Mesenchymal stem cell (in vitro differentiated cells and primary cell): ENCODE measurements at regions not wholly inside any gene's neighbourhood (a gene's known extent, or its start where the extent isn't known, plus 50 kb on each side); places are given as distances from the start of the nearest gene placed in this dataset.

Source experiments
- DNase-seq: peaks from one replicate; pipeline ENCODE4 v3.0.0-alpha.2; 2013
- H2AFZ ChIP-seq: one replicate; pipeline ENCODE4 v1.6.1; 2013; ENCODE audit warnings: low read depth, mild to moderate bottlenecking, control low read depth, inconsistent platforms, low read length, moderate library complexity
- H2AK5ac ChIP-seq: 2 replicates; pipeline ENCODE4 v1.6.1; 2013; ENCODE audit warnings: low read length, moderate library complexity, mild to moderate bottlenecking, inconsistent platforms; ENCODE audit not compliant: severe bottlenecking
- H2BK120ac ChIP-seq: one replicate; pipeline ENCODE4 v1.6.1; 2013; ENCODE audit warnings: low read depth, mild to moderate bottlenecking, inconsistent platforms, low read length, moderate library complexity
- H2BK12ac ChIP-seq, 2 experiments: one replicate each; pipeline ENCODE4 v1.6.1; 2013; ENCODE audit warnings: inconsistent platforms in 2 of 2, low read length in 2 of 2, mild to moderate bottlenecking in 2 of 2, moderate library complexity in 2 of 2, control low read depth in 1 of 2
- H2BK15ac ChIP-seq: one replicate; pipeline ENCODE4 v1.6.1; 2013; ENCODE audit warnings: mild to moderate bottlenecking, low read depth, inconsistent platforms; ENCODE audit not compliant: poor library complexity, severe bottlenecking
- H2BK5ac ChIP-seq: 2 replicates; pipeline ENCODE4 v1.6.1; 2013; ENCODE audit warnings: low read depth, mild to moderate bottlenecking, low read length, control low read depth, inconsistent platforms; ENCODE audit not compliant: poor library complexity, severe bottlenecking
- H3K14ac ChIP-seq, 2 experiments: one replicate each; pipeline ENCODE4 v1.6.1; 2013; ENCODE audit warnings: inconsistent platforms in 2 of 2, low read length in 2 of 2, control low read depth in 1 of 2, mild to moderate bottlenecking in 1 of 2, moderate library complexity in 1 of 2
- H3K18ac ChIP-seq, 2 experiments: one replicate each; pipeline ENCODE4 v1.6.1; 2013; ENCODE audit warnings: inconsistent platforms in 2 of 2, low read length in 2 of 2, control low read depth in 1 of 2, low read depth in 1 of 2, mild to moderate bottlenecking in 1 of 2
- H3K23ac ChIP-seq, 2 experiments: one replicate each; pipeline ENCODE4 v1.6.1; 2013; ENCODE audit warnings: inconsistent platforms in 2 of 2, low read length in 2 of 2, mild to moderate bottlenecking in 2 of 2, moderate library complexity in 2 of 2, control low read depth in 1 of 2
- H3K27ac ChIP-seq: 2 replicates; pipeline ENCODE4 v1.5.1; 2013; ENCODE audit warnings: mild to moderate bottlenecking, moderate library complexity, low read length, control low read depth, inconsistent platforms; ENCODE audit not compliant: poor library complexity, severe bottlenecking
- H3K27me3 ChIP-seq, 2 experiments: 2 replicates each; pipeline versions ENCODE4 v1.6.1 to v1.7.0; 2013; ENCODE audit warnings: low read length in 2 of 2, mild to moderate bottlenecking in 2 of 2, moderate library complexity in 2 of 2, control low read depth in 1 of 2, inconsistent platforms in 1 of 2; ENCODE audit not compliant: control insufficient read depth in 1 of 2, insufficient read depth in 1 of 2
- H3K36me3 ChIP-seq, 2 experiments: 2 replicates each; pipeline versions ENCODE4 v1.6.1 to v1.7.0; 2013; ENCODE audit warnings: low read length in 2 of 2, control low read depth in 1 of 2, inconsistent platforms in 1 of 2, low read depth in 1 of 2, mild to moderate bottlenecking in 1 of 2; ENCODE audit not compliant: insufficient read depth in 2 of 2, control insufficient read depth in 1 of 2
- H3K4ac ChIP-seq, 2 experiments: one replicate each; pipeline ENCODE4 v1.6.1; 2013; ENCODE audit warnings: inconsistent platforms in 2 of 2, low read length in 2 of 2, mild to moderate bottlenecking in 2 of 2, moderate library complexity in 2 of 2, control low read depth in 1 of 2, low read depth in 1 of 2
- H3K4me1 ChIP-seq: 2 replicates; pipeline ENCODE4 v1.6.1; 2013; ENCODE audit warnings: low read depth, low read length, control low read depth; ENCODE audit not compliant: control insufficient read depth, insufficient read depth
- H3K4me2 ChIP-seq: 2 replicates; pipeline ENCODE4 v1.6.1; 2013; ENCODE audit warnings: low read length, mild to moderate bottlenecking, inconsistent platforms; ENCODE audit not compliant: poor library complexity, severe bottlenecking
- H3K4me3 ChIP-seq, 2 experiments: 2 replicates each; pipeline versions ENCODE4 v1.5.1 to v1.7.0; 2013; ENCODE audit warnings: low read length in 2 of 2, mild to moderate bottlenecking in 2 of 2, control low read depth in 1 of 2, low read depth in 1 of 2; ENCODE audit not compliant: insufficient read depth in 1 of 2
- H3K79me1 ChIP-seq: replicated peaks from 2 replicates; pipeline ENCODE4 v1.6.1; 2013; ENCODE audit warnings: mild to moderate bottlenecking, control low read depth, low read length, inconsistent platforms; ENCODE audit not compliant: poor library complexity, severe bottlenecking
- H3K9ac ChIP-seq: 2 replicates; pipeline ENCODE4 v1.7.0; 2013; ENCODE audit warnings: mild to moderate bottlenecking, low read length, moderate library complexity
- H3K9me3 ChIP-seq: 2 replicates; pipeline ENCODE4 v1.7.0; 2013; ENCODE audit warnings: mild to moderate bottlenecking, low read length; ENCODE audit not compliant: control insufficient read depth
- H4K8ac ChIP-seq: one replicate; pipeline ENCODE4 v1.6.1; 2013; ENCODE audit warnings: inconsistent platforms, mild to moderate bottlenecking, low read length, moderate library complexity
- H4K91ac ChIP-seq: one replicate; pipeline ENCODE4 v1.6.1; 2013; ENCODE audit warnings: mild to moderate bottlenecking, low read length, inconsistent platforms
- WGBS: methylation state at CpG from one replicate; pipeline ENCODE4 v1.1.7; 2013; ENCODE audit warnings: mixed read lengths; 5-methylcytosine and 5-hydroxymethylcytosine counted together

DNA sequence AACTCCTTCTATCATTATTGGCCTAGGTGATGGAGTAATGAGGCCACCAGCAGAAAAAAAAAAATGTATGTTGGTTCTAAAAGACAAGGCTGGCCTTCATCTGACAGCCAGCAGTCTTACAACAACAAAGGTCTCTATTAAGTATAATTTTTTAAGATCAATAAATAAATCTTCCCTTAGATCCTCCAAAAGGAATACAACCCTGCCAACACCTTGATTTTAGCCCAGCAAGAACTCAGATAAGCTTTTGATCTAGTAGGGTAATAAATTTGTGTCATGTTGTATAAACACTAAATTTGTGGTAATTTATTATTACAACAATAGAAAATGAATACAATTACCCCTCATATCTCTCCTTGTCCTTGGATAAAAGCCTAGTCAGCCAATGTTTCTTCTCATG, 633.2 kb upstream of the FAM174A start:
- no peaks in the 10 kb centered on the region for H3K27me3 ChIP-seq
- no peak overlapping the region for H3K18ac ChIP-seq
- no peak overlapping the region for H2AFZ ChIP-seq
- no peak for DNase-seq
- no peak overlapping the region for H3K27ac ChIP-seq
- no peak overlapping the region for H2AK5ac ChIP-seq
- H2BK12ac ChIP-seq: no peak overlapping the region
- no peaks in the 10 kb centered on the region for H3K36me3 ChIP-seq
- no peaks in the 10 kb centered on the region for H3K79me1 ChIP-seq
- H3K4me3 ChIP-seq: no peak overlapping the region
- no peak overlapping the region for H3K4ac ChIP-seq
- H3K9me3 ChIP-seq: no peaks in the 10 kb centered on the region
- H2BK15ac ChIP-seq: no peak overlapping the region
- no peaks in the 10 kb centered on the region for H3K4me1 ChIP-seq
- H3K4me2 ChIP-seq: no peak overlapping the region
- no peak overlapping the region for H3K14ac ChIP-seq
- no peak overlapping the region for H3K9ac ChIP-seq
- no peak overlapping the region for H2BK5ac ChIP-seq
- H2BK120ac ChIP-seq: no peak overlapping the region
- H4K91ac ChIP-seq: no peak overlapping the region
- H3K23ac ChIP-seq: no peak overlapping the region
- H4K8ac ChIP-seq: no peak overlapping the region

DNA sequence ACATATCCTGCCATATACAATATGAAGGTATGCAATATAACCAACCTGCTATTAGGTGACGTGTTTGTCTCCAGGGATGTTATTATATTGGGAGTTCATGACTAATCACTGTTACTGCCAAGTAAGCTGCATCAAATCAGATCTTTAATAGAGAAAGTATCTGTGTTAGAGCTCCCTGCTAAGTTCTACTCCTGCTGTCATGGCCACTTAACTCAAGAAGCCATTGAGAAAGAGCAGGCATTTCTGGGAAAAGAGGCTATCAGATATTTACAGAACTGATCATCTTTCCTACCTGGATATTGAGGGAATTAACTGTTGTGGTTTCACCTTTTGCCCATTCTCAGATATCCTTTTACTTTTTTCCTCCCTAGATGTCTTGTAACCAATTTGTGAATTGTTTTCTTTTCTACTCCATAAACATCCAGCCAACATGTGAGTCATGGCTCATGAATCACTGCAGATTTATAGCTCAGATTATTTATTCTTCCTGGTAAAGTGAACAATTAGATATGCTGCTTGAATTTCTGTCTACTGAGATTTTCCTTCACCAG, 634.8 kb upstream of the FAM174A start:
- H3K79me1 ChIP-seq: no peaks in the 10 kb centered on the region
- no CpG with 5 or more reads among the region's 1 CpG for WGBS
- H3K18ac ChIP-seq: no peak overlapping the region

DNA sequence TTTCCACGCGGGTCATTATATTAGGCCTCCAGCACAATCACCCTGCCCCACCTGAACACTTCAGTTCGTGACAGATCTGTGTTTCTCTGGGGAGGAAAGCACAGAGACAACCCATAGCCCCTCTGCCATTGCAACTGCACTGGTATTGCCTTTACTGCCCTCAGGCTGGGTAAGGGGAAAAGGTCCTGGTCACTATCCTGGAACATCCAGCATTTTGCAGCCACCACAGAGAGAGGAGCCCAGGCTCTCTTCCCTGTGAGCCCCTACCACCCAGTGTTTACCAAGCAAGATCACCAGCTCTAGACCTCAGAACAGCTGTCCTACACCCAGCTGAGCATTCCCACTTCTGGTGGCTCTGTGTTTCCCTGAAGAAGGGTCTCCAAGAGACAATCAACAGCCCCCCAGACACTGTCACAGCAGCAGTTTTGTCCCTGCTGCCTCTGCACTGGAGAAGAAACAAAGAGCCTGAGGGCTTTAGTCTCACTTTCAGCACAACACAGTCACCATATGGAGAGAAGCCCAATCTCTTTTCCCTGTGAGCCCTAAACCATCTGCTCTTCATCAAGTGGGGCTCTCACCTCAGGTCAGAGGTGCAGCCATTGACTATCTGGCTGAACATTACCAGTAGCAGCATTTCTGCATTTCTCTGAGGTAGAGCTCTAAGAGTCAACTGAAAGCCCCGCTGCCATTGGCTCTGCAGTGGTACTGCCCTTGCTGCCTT, 655.2 kb upstream of the FAM174A start:
- Histone ChIP-seq H3K27ac (no peak overlapping the region), H3K23ac (no peak overlapping the region), H3K79me1 (no peaks in the 10 kb centered on the region), H2BK5ac (no peak overlapping the region), H3K4me2 (no peak overlapping the region), H4K8ac (no peak overlapping the region), H3K36me3 (no peaks in the 10 kb centered on the region), H4K91ac (no peak overlapping the region), H3K18ac (no peak overlapping the region), H2BK12ac (no peak overlapping the region), H2BK120ac (no peak overlapping the region), H3K4me3 (no peak overlapping the region), H2AFZ (no peak overlapping the region), H3K4ac (no peak overlapping the region), H2BK15ac (no peak overlapping the region), H3K9ac (no peak overlapping the region), H2AK5ac (no peak overlapping the region), H3K4me1 (no peaks in the 10 kb centered on the region), H3K14ac (no peak overlapping the region), H3K9me3 (no peaks in the 10 kb centered on the region), H3K27me3 (no peaks in the 10 kb centered on the region)
- WGBS: 79% methylated on average over 4 of the region's 4 CpGs
- DNase-seq: no peak

More for the DNA sequence above, 634.8 kb upstream of the FAM174A start:
- Histone ChIP-seq H2AK5ac (no peak overlapping the region), H3K36me3 (no peaks in the 10 kb centered on the region), H3K4ac (no peak overlapping the region), H3K27ac (no peak overlapping the region), H3K14ac (no peak overlapping the region), H4K91ac (no peak overlapping the region), H3K4me1 (no peaks in the 10 kb centered on the region), H3K9me3 (no peaks in the 10 kb centered on the region), H2BK15ac (no peak overlapping the region), H2BK5ac (no peak overlapping the region), H3K23ac (no peak overlapping the region), H2AFZ (no peak overlapping the region), H3K9ac (no peak overlapping the region), H4K8ac (no peak overlapping the region), H3K4me2 (no peak overlapping the region), H2BK120ac (no peak overlapping the region), H3K27me3 (no peaks in the 10 kb centered on the region), H3K4me3 (no peak overlapping the region), H2BK12ac (no peak overlapping the region)
- peak; percentile 41 for DNase-seq

DNA sequence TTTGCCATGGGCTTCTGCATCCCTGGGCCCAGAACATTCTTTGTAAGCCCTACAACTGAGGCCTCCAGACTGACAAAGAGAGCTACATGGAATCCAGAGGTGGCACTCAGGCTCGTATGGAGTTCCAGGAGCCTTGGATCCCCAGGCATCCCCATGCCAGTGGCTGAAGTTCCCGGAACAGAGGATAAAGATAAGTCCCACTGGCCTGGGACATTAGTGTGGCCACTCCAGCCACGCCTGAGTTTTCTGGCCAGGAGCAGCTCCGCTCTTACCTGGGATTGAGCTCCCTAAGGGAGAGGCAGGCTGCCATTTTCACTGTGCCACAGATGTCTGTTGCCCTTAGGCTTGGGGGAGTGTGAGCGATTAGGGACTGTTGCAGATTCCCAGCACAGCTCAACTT, 656.3 kb upstream of the FAM174A start:
- Histone ChIP-seq H3K4me3 (no peak overlapping the region), H3K4me1 (no peaks in the 10 kb centered on the region), H3K36me3 (no peaks in the 10 kb centered on the region), H2BK15ac (no peak overlapping the region), H2AK5ac (no peak overlapping the region), H3K27me3 (no peaks in the 10 kb centered on the region), H3K4ac (no peak overlapping the region), H3K14ac (no peak overlapping the region), H2BK120ac (no peak overlapping the region), H3K4me2 (no peak overlapping the region), H2BK12ac (no peak overlapping the region), H2BK5ac (no peak overlapping the region), H4K91ac (no peak overlapping the region), H3K9me3 (no peaks in the 10 kb centered on the region), H3K27ac (no peak overlapping the region), H4K8ac (no peak overlapping the region), H2AFZ (no peak overlapping the region), H3K79me1 (no peaks in the 10 kb centered on the region), H3K18ac (no peak overlapping the region), H3K23ac (no peak overlapping the region), H3K9ac (no peak overlapping the region)
- 77% methylated on average over 5 of the region's 5 CpGs for WGBS
- no peak for DNase-seq
